Adrenal gland (tissue), 9 donors: ENCODE measurements at regions not wholly inside any gene's neighbourhood (a gene's known extent, or its start where the extent isn't known, plus 50 kb on each side); places are given as distances from the start of the nearest gene placed in this dataset.

ENCODE experiments used
- DNase-seq, 7 donors: peaks; one replicate each; pipeline ENCODE4 v3.0.0-alpha.2; 2019 to 2020
- H3K27ac ChIP-seq, 5 donors: fragments of 200-600 bp; sonication (generic) in 4 of 5; 1 replicate in 3 of 5; 2 replicates in 2 of 5; pipeline versions ENCODE4 v1.5.1 to v1.8.0; 2016 to 2020; ENCODE audit warnings: mild to moderate bottlenecking in 1 of 5
- H3K27me3 ChIP-seq: fragments of 200-600 bp; 2 replicates; pipeline ENCODE4 v1.8.0; 2021
- H3K36me3 ChIP-seq, 2 donors: fragments of 200-600 bp; replicated peaks in 1 of 2; 1 replicate in 1 of 2; 2 replicates in 1 of 2; pipeline versions ENCODE4 v1.5.1 to v1.8.0; 2018 to 2022
- H3K4me1 ChIP-seq, 2 donors: fragments of 200-600 bp; replicated peaks in 1 of 2; 1 replicate in 1 of 2; 2 replicates in 1 of 2; pipeline versions ENCODE4 v1.5.1 to v1.8.0; 2018 to 2021
- H3K4me3 ChIP-seq, 4 donors: fragments of 200-600 bp; sonication (generic) in 3 of 4; one replicate each; pipeline ENCODE4 v1.5.1; 2016 to 2018
- H3K9me3 ChIP-seq, 3 donors: fragments of 200-600 bp; sonication (generic) in 1 of 3; replicated peaks in 1 of 3; 1 replicate in 2 of 3; 2 replicates in 1 of 3; pipeline versions ENCODE4 v1.5.1 to v1.8.0; 2016 to 2021
- POLR2A ChIP-seq, 2 donors: fragments of 450-650 bp; IDR thresholded peaks; one replicate each; pipeline ENCODE4 v1.6.1; 2017; ENCODE audit warnings: antibody characterized with exemption in 2 of 2, mild to moderate bottlenecking in 2 of 2, moderate library complexity in 1 of 2
- WGBS, 4 donors: extraction: QIAGEN DNeasy Blood & Tissue Kit in 2 of 4; methylation state at CpG; one replicate each; pipeline versions ENCODE4 v1.1.5 to v1.1.7; 2013 to 2017; 5-methylcytosine and 5-hydroxymethylcytosine counted together
- intact Hi-C, 2 donors: fragments of 100-400 bp; cut with DNase I; formaldehyde crosslinking; loops; one replicate each; pipeline versions ENCODE4 v1.14.1 to v1.15.0; 2022 to 2023
- TF ChIP-seq, protein P1 (sequence below), 6 experiments: fragments of 450-650 bp in 4 of 6; fragments of 200-600 bp in 2 of 6; sonication (generic) in 1 of 6; IDR thresholded peaks; 1 replicate in 5 of 6; 2 replicates in 1 of 6; pipeline versions ENCODE4 v1.5.1 to v1.8.0; 2016 to 2021; ENCODE audit warnings: antibody characterized with exemption in 6 of 6, mild to moderate bottlenecking in 2 of 6, moderate library complexity in 1 of 6
- donor health status: healthy with polysubstance abuse.
- donor health status: Bipolar disorder and iron deficiency.
- donor health status: DM: yes; HTN: yes; CAD: no.
- donor health status: DM: no; HTN: no; CAD: no.
- donor health status: DM: no; HTN: no; CAD: no.

GRCh38 chr2:201568217-201568820, 75.0 kb downstream of the TMEM237 start:
- intact Hi-C loops = no loop called here
- no peak overlapping the region for H3K4me3 ChIP-seq

GRCh38 chr2:201559067-201559710, 84.1 kb downstream of the TMEM237 start:
- Histone ChIP-seq H3K4me3 (no peak overlapping the region), H3K27me3 (no peaks in the 10 kb centered on the region), H3K4me1 (no peaks in the 10 kb centered on the region), H3K36me3 (no peaks in the 10 kb centered on the region), H3K9me3 (no peaks in the 10 kb centered on the region), H3K27ac (no peak overlapping the region)
- no peak for TF ChIP-seq POLR2A (IDR thresholded peaks at IDR 0.05)
- TF ChIP-seq, protein P1, sequence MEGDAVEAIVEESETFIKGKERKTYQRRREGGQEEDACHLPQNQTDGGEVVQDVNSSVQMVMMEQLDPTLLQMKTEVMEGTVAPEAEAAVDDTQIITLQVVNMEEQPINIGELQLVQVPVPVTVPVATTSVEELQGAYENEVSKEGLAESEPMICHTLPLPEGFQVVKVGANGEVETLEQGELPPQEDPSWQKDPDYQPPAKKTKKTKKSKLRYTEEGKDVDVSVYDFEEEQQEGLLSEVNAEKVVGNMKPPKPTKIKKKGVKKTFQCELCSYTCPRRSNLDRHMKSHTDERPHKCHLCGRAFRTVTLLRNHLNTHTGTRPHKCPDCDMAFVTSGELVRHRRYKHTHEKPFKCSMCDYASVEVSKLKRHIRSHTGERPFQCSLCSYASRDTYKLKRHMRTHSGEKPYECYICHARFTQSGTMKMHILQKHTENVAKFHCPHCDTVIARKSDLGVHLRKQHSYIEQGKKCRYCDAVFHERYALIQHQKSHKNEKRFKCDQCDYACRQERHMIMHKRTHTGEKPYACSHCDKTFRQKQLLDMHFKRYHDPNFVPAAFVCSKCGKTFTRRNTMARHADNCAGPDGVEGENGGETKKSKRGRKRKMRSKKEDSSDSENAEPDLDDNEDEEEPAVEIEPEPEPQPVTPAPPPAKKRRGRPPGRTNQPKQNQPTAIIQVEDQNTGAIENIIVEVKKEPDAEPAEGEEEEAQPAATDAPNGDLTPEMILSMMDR (IDR thresholded peaks at IDR 0.05) = no peak
- intact Hi-C loops = no loop called here
- DNase-seq = peak in 2 of 7 donors; percentile 1 to 19
- WGBS, 4 donors = 72 to 97% (median 90%) methylated on average over 2 to 4 of the region's 4 CpGs

More at GRCh38 chr2:201568217-201568820, 75.0 kb downstream of the TMEM237 start:
- no peak overlapping the region for H3K27ac ChIP-seq
- H3K36me3 ChIP-seq = no peaks in the 10 kb centered on the region
- no peak for DNase-seq
- no peaks in the 10 kb centered on the region for H3K4me1 ChIP-seq
- WGBS, 4 donors = 85 to 96% (median 92%) methylated on average over 3 of the region's 3 CpGs
- TF ChIP-seq POLR2A (IDR thresholded peaks at IDR 0.05) = no peak
- TF ChIP-seq, protein P1 (IDR thresholded peaks at IDR 0.05) = no peak
- H3K9me3 ChIP-seq = no peaks in the 10 kb centered on the region
- no peaks in the 10 kb centered on the region for H3K27me3 ChIP-seq

- intact Hi-C loops = no loop called here
- H3K4me3 ChIP-seq = no peak overlapping the region
- WGBS, 4 donors = 55 to 85% (median 76%) methylated on average over 3 to 5 of the region's 5 CpGs
- no peaks in the 10 kb centered on the region for H3K27me3 ChIP-seq
- H3K9me3 ChIP-seq = no peaks in the 10 kb centered on the region
- H3K27ac ChIP-seq = no peak overlapping the region
- DNase-seq = no peak
- no peak for TF ChIP-seq POLR2A (IDR thresholded peaks at IDR 0.05)
- no peaks in the 10 kb centered on the region for H3K4me1 ChIP-seq
- H3K36me3 ChIP-seq = no peaks in the 10 kb centered on the region
Measured at GRCh38 chr2:201558665-201559064, 84.6 kb downstream of the TMEM237 start.

GRCh38 chr2:201558232-201558631, 85.1 kb downstream of the TMEM237 start:
- DNase-seq = no peak

More at GRCh38 chr2:201558232-201558631, 85.1 kb downstream of the TMEM237 start:
- intact Hi-C loops = no loop called here
- WGBS, 4 donors = 63 to 97% (median 94%) methylated on average over 1 of the region's 1 CpG
- Histone ChIP-seq H3K27ac (no peak overlapping the region), H3K4me1 (no peaks in the 10 kb centered on the region), H3K27me3 (no peaks in the 10 kb centered on the region), H3K4me3 (no peak overlapping the region), H3K36me3 (no peaks in the 10 kb centered on the region), H3K9me3 (no peaks in the 10 kb centered on the region)
- TF ChIP-seq, protein P1 (IDR thresholded peaks at IDR 0.05) = no peak
- TF ChIP-seq POLR2A (IDR thresholded peaks at IDR 0.05) = no peak
